Loucy (cell line): ENCODE measurements at regions not wholly inside any gene's neighbourhood (a gene's known extent, or its start where the extent isn't known, plus 50 kb on each side); places are given as distances from the start of the nearest gene placed in this dataset.

ENCODE experiments used
- H2AFZ ChIP-seq: fragments of 200-600 bp; sonication (generic); 2 replicates; pipeline ENCODE4 v1.6.0; 2016; ENCODE audit warnings: antibody characterized with exemption, mild to moderate bottlenecking, low read length, moderate library complexity
- H3F3A ChIP-seq: fragments of 200-600 bp; 2 replicates; pipeline ENCODE4 v1.6.0; 2016; ENCODE audit warnings: antibody characterized with exemption, low read depth, mild to moderate bottlenecking
- H3K27me3 ChIP-seq: fragments of 200-600 bp; sonication (generic); 2 replicates; pipeline ENCODE4 v1.6.1; 2014; ENCODE audit warnings: low read length, mild to moderate bottlenecking; ENCODE audit not compliant: insufficient read depth, poor library complexity, severe bottlenecking
- H3K36me3 ChIP-seq: fragments of 200-600 bp; sonication (generic); 2 replicates; pipeline ENCODE4 v1.6.1; 2016; ENCODE audit warnings: low read length; ENCODE audit not compliant: insufficient read depth
- H3K4me1 ChIP-seq: fragments of 200-600 bp; sonication (generic); 2 replicates; pipeline ENCODE4 v1.5.1; 2014; ENCODE audit warnings: low read length, mild to moderate bottlenecking; ENCODE audit not compliant: insufficient read depth, poor library complexity, severe bottlenecking
- H3K4me2 ChIP-seq: fragments of 200-600 bp; sonication (generic); 2 replicates; pipeline ENCODE4 v1.6.0; 2014; ENCODE audit warnings: antibody characterized with exemption, low read length, low read depth, mild to moderate bottlenecking; ENCODE audit not compliant: poor library complexity, severe bottlenecking
- H3K4me3 ChIP-seq: fragments of 200-600 bp; sonication (generic); 2 replicates; pipeline ENCODE4 v1.5.1; 2014; ENCODE audit warnings: low read length, mild to moderate bottlenecking, mixed read lengths; ENCODE audit not compliant: poor library complexity, severe bottlenecking
- H3K79me2 ChIP-seq: fragments of 200-600 bp; sonication (generic); 2 replicates; pipeline ENCODE4 v1.6.1; 2014; ENCODE audit warnings: low read length; ENCODE audit not compliant: insufficient read depth
- H3K9ac ChIP-seq: fragments of 200-600 bp; sonication (generic); 2 replicates; pipeline ENCODE4 v1.6.0; 2014; ENCODE audit warnings: mild to moderate bottlenecking, low read depth, low read length, moderate library complexity; ENCODE audit not compliant: poor library complexity, severe bottlenecking
- H3K9me2 ChIP-seq: fragments of 200-600 bp; sonication (generic); replicated peaks from 2 replicates; pipeline ENCODE4 v1.6.1; 2016; ENCODE audit warnings: low read depth, low read length, mixed read lengths
- H3K9me3 ChIP-seq: fragments of 200-600 bp; sonication (generic); 2 replicates; pipeline ENCODE4 v1.6.1; 2014; ENCODE audit warnings: mild to moderate bottlenecking, antibody characterized with exemption, low read length, low read depth; ENCODE audit not compliant: insufficient read depth
- H4K20me1 ChIP-seq: fragments of 200-600 bp; sonication (generic); 2 replicates; pipeline ENCODE4 v1.6.0; 2014; ENCODE audit warnings: antibody characterized with exemption, low read length, mild to moderate bottlenecking; ENCODE audit not compliant: insufficient read depth, poor library complexity, severe bottlenecking
- EZH2phosphoT487 ChIP-seq: fragments of 200-600 bp; IDR thresholded peaks from 2 replicates; pipeline ENCODE4 v1.6.1; 2018; ENCODE audit warnings: antibody characterized with exemption, mild to moderate bottlenecking, moderate library complexity, borderline replicate concordance
- TF ChIP-seq, protein P1 (sequence below): fragments of 200-600 bp; sonication (generic); conservative IDR thresholded peaks from 2 replicates; pipeline ENCODE4 v1.5.1; 2014; ENCODE audit warnings: mild to moderate bottlenecking, antibody characterized with exemption, low read length

DNA sequence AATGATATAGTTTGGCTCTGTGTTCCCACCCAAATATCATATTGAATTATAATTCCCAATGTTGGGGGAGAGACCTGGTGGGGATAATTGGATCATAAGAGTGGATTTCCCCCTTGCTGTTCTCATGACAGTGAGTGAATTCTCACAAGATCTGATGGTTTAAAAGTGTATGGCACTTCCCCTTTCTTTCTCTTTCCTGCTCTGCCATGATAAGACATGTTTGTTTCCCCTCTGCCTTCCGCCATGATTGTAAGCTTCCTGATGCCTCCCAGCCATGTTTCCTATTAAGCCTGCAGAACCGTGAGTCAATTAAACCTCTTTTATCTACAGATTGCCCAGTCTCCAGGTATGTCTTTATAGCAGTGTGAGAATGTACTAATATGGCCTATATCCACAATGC lies 126.7 kb upstream of the GMNC start:
- H3K4me1 ChIP-seq: no peaks in the 10 kb centered on the region
- H3K36me3 ChIP-seq: no peaks in the 10 kb centered on the region
- TF ChIP-seq, protein P1, sequence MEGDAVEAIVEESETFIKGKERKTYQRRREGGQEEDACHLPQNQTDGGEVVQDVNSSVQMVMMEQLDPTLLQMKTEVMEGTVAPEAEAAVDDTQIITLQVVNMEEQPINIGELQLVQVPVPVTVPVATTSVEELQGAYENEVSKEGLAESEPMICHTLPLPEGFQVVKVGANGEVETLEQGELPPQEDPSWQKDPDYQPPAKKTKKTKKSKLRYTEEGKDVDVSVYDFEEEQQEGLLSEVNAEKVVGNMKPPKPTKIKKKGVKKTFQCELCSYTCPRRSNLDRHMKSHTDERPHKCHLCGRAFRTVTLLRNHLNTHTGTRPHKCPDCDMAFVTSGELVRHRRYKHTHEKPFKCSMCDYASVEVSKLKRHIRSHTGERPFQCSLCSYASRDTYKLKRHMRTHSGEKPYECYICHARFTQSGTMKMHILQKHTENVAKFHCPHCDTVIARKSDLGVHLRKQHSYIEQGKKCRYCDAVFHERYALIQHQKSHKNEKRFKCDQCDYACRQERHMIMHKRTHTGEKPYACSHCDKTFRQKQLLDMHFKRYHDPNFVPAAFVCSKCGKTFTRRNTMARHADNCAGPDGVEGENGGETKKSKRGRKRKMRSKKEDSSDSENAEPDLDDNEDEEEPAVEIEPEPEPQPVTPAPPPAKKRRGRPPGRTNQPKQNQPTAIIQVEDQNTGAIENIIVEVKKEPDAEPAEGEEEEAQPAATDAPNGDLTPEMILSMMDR: no peak
- no peak for TF ChIP-seq EZH2phosphoT487
- H2AFZ ChIP-seq: no peak overlapping the region
- no peaks in the 10 kb centered on the region for H3K9me3 ChIP-seq
- no peak overlapping the region for H3K4me3 ChIP-seq
- no peak overlapping the region for H3K9ac ChIP-seq
- H3K79me2 ChIP-seq: no peaks in the 10 kb centered on the region
- H3K9me2 ChIP-seq: no peaks in the 10 kb centered on the region
- no peaks in the 10 kb centered on the region for H3K27me3 ChIP-seq
- H3F3A ChIP-seq: no peaks in the 10 kb centered on the region
- no peaks in the 10 kb centered on the region for H4K20me1 ChIP-seq
- no peak overlapping the region for H3K4me2 ChIP-seq

GRCh38 chr3:190988102-190988501 lies 125.6 kb upstream of the GMNC start:
- Histone ChIP-seq H3K9me3 (no peaks in the 10 kb centered on the region), H3K36me3 (no peaks in the 10 kb centered on the region), H3F3A (no peaks in the 10 kb centered on the region), H3K27me3 (no peaks in the 10 kb centered on the region), H3K4me1 (peaks cover 5% of the 10 kb centered on the region), H3K4me2 (no peak overlapping the region), H3K9ac (no peak overlapping the region), H3K9me2 (no peaks in the 10 kb centered on the region), H3K4me3 (no peak overlapping the region), H4K20me1 (no peaks in the 10 kb centered on the region), H3K79me2 (no peaks in the 10 kb centered on the region), H2AFZ (no peak overlapping the region)
- no peak for TF ChIP-seq EZH2phosphoT487
- TF ChIP-seq, protein P1: no peak

- no peak for TF ChIP-seq EZH2phosphoT487
- TF ChIP-seq, protein P1: no peak
- Histone ChIP-seq H3K79me2 (no peaks in the 10 kb centered on the region), H3K9me2 (no peaks in the 10 kb centered on the region), H3K9ac (no peak overlapping the region), H3K4me1 (peaks cover 5% of the 10 kb centered on the region), H3K4me3 (no peak overlapping the region), H3K9me3 (no peaks in the 10 kb centered on the region), H4K20me1 (no peaks in the 10 kb centered on the region), H3K4me2 (no peak overlapping the region), H2AFZ (no peak overlapping the region), H3K27me3 (no peaks in the 10 kb centered on the region), H3K36me3 (no peaks in the 10 kb centered on the region), H3F3A (no peaks in the 10 kb centered on the region)
Measured at GRCh38 chr3:190984502-190985244, 122.2 kb upstream of the GMNC start.
